ENCODE measurements at regions not wholly inside any gene's neighbourhood (a gene's known extent, or its start where the extent isn't known, plus 50 kb on each side); places are given as distances from the start of the nearest gene placed in this dataset.
"Not testable (repeated sequence)": the region's sequence is repeated elsewhere in the genome, so short reads cannot be mapped to it uniquely, and the experiment has no call there.

GRCh38 chr2:22420076-22420475 is 964.9 kb upstream of the KLHL29 start:
- no peak for ATAC-seq

DNA sequence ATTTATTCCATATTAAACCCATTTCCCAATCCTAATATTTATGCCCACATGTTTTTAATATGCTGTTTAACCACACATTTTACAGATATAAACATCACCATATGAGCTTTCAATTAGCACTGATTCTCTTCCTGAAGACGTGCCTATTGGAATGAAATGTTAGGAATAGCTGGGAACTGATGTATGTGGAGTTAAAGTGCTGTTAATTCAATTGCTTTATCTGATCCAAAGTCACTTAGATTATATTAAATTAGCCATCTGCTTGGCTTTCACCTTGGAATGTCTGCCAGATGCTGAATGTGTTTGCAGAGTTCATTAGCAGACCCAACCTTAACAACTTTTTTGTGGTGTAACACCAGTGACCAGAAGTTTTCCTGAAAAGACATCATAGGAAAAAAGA is 942.9 kb upstream of the KLHL29 start:
- ATAC-seq = no peak

DNA sequence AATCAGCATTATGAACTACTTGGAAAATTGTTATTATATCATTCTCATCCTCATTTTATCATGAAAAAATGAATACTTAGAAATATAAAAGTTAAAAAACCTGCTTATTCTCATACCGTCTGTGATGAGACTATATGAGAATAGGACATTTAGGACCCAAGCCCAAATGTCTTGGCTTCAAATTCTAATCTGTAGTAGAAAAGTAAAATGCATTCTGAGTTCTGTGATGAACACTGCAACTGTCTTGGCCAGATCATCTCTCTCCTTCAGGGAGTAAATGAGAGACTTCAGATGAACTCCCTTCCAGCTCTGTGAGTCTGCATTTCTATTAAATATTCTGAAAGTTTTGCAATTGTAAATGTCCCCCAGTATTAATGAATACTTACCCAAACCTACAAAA is 940.7 kb upstream of the KLHL29 start:
- no peak for ATAC-seq

DNA sequence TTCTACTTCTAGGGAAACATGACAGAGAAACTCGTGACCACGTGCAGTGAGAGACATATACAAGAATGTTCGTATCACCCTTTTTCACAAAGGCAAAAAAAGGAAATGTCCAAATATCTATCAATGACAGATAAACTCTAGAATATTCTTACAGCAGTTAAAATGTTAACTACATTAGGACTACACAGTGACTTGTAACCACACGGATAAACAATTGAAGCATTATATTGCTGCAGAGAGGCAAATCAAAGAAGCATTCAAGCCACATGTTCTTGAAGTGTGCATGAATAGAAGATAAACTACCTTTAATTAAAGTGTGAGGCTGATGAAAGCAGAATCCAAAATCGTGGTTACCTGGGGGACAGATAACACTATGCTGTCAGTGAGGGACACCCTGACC is 935.3 kb upstream of the KLHL29 start:
- ATAC-seq = no peak

DNA sequence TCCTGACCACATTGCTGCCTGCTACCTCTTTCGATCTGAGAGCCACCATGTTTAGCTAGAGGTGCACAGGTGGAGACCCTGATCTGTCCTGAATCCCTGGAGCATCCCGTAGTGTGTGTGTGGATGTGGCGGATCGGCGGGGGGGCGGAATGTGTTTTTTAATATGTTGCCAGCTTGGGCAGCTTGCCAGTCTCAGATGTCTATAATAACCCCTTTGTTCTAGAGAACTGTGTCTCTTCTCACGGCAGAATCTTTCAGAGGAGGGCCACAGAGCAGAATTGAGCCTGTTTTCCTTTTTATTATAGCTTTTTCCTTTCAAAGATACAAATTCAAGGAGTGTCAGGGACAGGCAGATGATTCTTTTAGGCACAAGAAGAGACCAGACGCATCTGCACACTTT is 934.1 kb upstream of the KLHL29 start:
- no peak for ATAC-seq

GRCh38 chr2:22454826-22455485 is 930.0 kb upstream of the KLHL29 start:
- ATAC-seq = no peak

GRCh38 chr2:22458440-22458839 is 926.5 kb upstream of the KLHL29 start:
- ATAC-seq = no peak

DNA sequence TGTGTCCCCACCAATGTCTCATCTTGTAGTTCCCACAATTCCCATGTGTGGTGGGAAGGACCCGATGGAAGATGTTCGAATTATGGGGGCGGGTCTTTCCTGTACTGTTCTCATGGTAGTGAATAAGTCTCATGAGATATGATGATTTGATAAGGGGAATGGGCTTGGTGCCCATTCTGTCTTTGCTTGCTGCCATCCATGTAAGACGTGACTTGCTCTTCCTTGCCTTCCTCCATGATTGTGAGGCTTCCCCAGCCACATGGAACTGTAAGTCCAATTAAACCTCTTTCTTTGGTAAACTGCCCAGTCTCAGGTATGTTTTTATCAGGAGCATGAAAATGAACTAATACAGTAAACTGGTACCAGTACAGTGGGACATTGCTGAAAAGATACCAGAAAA is 909.9 kb upstream of the KLHL29 start:
- not testable (repeated sequence) for ATAC-seq

- no peak for ATAC-seq
Observed at GRCh38 chr2:22478329-22478728, 906.6 kb upstream of the KLHL29 start.

DNA sequence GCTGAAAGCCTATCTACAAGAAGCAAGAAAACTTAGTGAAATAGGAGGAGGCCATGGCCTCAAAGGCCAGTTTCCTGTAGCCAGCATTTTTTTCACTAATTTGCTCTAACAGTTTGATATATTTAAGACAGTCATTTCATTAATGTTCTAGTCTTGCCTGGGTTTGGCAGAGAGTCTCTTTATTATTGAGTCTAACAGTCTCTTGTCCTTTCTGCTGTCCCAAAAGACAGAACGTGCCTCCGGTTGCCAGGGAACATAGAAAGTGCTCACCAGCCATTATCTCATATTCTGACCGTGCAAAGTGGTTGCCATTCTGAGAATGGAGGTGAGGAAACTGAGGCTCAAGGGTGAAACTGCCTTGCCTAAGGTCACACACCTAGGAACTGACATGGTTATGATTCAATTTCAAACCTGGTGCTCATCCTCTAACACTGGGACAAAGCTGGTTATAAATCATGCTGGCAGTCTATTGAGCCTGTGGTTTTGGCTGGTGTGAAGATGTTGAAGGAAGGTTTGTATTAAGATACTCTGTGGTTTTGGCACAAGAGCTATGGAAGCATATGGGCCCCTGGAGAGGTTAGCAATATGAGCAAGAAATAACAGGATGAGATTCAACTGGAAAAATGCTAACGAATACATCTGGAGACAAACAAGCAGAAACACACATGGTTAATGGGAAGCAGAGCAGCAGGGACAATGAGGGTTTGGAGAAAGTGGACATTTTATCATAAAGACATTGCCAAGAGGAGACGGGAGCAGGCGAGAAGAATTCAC is 903.3 kb upstream of the KLHL29 start:
- no peak for ATAC-seq

DNA sequence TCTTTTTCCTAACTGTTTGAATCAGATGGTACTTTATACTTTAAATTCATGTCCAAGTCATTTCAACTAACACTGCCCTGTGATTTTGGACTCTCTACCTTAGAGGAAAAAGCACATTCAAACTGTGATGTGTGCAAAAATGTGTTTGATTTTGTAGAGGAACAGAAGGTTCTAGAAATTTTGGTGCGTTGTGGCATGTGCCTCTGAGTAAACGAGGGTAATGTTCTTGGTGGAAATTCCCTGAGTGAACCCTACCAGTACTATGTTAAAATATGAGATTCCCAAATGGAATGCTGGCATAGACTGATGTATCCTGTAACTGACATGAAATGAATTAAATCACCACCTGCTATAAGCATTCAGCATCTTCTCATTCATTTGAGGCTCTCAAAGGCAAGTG is 901.9 kb upstream of the KLHL29 start:
- ATAC-seq = no peak

- ATAC-seq = no peak
Observed at GRCh38 chr2:22485486-22485885, 899.5 kb upstream of the KLHL29 start.

- no peak for ATAC-seq
Observed at GRCh38 chr2:22486343-22486742, 898.6 kb upstream of the KLHL29 start.

- ATAC-seq = no peak
Observed at GRCh38 chr2:22487036-22487435, 897.9 kb upstream of the KLHL29 start.

- no peak for ATAC-seq
Observed at GRCh38 chr2:22487541-22487940, 897.4 kb upstream of the KLHL29 start.

DNA sequence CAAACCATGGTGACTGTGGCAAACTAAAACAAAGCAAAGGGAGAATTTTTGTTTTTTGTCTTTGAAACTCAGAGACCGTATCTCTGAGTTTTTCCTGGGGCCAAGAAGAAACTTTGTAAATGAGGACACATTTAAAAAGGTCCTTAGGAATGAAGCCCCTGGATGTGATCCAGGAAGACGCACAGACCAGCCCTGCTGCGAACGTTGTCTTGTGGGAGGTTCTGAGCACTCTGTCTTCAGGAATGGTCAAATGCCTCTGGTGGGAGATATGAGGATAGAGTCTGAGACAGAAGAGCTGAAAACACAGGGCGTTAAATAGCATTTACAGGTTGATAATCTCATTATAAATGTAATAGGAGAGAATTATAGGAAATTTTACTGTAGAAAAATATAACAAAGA is 893.5 kb upstream of the KLHL29 start:
- no peak for ATAC-seq

GRCh38 chr2:22494156-22494555 is 890.8 kb upstream of the KLHL29 start:
- ATAC-seq = no peak

GRCh38 chr2:22497064-22497463 is 887.9 kb upstream of the KLHL29 start:
- no peak for ATAC-seq

DNA sequence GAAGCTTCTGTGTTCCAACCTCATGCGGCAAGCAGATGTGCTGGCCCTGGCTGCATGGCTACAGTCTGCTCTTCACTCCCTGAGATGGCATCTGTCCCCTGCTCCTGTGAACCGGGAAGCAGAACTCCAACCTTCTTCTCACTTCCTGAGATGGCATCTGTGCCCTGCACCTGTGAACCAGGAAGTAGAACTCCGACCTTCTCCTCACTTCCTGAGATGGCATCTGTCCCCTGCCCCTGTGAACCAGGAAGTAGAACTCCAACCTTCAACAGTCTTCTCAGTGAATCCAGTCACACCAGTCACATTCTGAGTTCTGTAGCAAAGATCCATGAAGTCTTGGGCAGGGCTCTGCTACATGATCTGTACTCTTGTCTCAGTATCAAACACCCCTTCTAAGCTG is 887.2 kb upstream of the KLHL29 start:
- no peak for ATAC-seq

- no peak for ATAC-seq
Observed at GRCh38 chr2:22499082-22499839, 885.7 kb upstream of the KLHL29 start.

GRCh38 chr2:22500555-22500935 is 884.4 kb upstream of the KLHL29 start:
- ATAC-seq = no peak

DNA sequence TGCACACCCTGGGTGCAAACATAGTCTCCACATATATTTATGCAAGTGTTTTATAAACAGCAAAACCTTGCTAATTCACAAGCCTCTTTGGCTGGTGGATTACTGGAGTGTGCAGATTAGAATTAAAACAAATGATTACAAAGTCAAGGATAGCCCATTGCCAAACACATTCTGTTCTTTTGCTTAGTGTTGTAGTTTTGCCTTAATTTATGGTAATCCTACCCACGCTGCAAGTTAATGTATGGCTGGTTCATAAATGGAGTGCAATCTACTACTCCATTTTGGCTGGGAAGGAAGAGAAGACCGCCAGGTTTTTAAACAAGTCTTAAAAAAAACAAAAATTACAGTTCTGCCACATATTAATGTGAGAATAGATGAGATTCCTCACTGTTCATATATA is 883.1 kb upstream of the KLHL29 start:
- no peak for ATAC-seq

- ATAC-seq = no peak
Observed at GRCh38 chr2:22513563-22513962, 871.4 kb upstream of the KLHL29 start.

- ATAC-seq = no peak
Observed at GRCh38 chr2:22517141-22517540, 867.8 kb upstream of the KLHL29 start.

Data from activated CD4-positive, CD25-positive, alpha-beta regulatory T cell treated with anti-CD3 and anti-CD28 coated beads, Interleukin-2, amount 50 U/mL, for 24 hours (primary cell).